A673 (cell line): ENCODE measurements at regions not wholly inside any gene's neighbourhood (a gene's known extent, or its start where the extent isn't known, plus 50 kb on each side); places are given as distances from the start of the nearest gene placed in this dataset.

Experiments
- EZH2 ChIP-seq: fragments of 200-600 bp; sonication (generic); IDR thresholded peaks from 2 replicates; pipeline ENCODE4 v1.6.1; 2017; ENCODE audit warnings: borderline replicate concordance, low read depth, mild to moderate bottlenecking, mixed read lengths, antibody characterized with exemption, low read length; ENCODE audit not compliant: poor library complexity, severe bottlenecking
- TF ChIP-seq, protein P1 (sequence below): fragments of 300-800, 200-600 bp; sonication (generic); conservative IDR thresholded peaks from 2 replicates; pipeline ENCODE4 v1.5.1; 2017; ENCODE audit warnings: low read depth, mild to moderate bottlenecking, antibody characterized with exemption, low read length, moderate library complexity, mixed read lengths

DNA sequence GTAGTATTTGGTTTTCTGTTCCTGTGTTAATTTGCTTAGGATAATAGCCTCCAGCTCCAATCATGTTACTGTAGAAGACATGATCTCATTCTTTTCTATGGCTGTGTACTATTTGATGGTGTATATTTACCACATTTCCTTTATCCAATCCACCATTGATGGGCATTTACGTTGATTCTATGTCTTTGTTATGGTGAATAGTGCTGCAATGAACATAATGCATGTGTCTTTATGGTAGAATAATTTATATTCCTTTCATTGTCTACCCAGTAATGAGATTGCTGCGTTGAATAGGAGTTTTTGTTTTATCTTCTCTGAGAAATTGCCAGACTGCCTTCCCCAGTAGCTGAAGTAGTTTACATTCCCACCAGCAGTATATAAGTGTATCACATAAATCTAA lies 538.8 kb downstream of the LRRIQ3 start:
- TF ChIP-seq, protein P1, sequence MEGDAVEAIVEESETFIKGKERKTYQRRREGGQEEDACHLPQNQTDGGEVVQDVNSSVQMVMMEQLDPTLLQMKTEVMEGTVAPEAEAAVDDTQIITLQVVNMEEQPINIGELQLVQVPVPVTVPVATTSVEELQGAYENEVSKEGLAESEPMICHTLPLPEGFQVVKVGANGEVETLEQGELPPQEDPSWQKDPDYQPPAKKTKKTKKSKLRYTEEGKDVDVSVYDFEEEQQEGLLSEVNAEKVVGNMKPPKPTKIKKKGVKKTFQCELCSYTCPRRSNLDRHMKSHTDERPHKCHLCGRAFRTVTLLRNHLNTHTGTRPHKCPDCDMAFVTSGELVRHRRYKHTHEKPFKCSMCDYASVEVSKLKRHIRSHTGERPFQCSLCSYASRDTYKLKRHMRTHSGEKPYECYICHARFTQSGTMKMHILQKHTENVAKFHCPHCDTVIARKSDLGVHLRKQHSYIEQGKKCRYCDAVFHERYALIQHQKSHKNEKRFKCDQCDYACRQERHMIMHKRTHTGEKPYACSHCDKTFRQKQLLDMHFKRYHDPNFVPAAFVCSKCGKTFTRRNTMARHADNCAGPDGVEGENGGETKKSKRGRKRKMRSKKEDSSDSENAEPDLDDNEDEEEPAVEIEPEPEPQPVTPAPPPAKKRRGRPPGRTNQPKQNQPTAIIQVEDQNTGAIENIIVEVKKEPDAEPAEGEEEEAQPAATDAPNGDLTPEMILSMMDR: no peak
- no peak for TF ChIP-seq EZH2
